Esophagus squamous epithelium (tissue), 4 donors: ENCODE measurements at regions not wholly inside any gene's neighbourhood (a gene's known extent, or its start where the extent isn't known, plus 50 kb on each side); places are given as distances from the start of the nearest gene placed in this dataset.

ENCODE experiments used
- POLR2A ChIP-seq, 4 donors: fragments of 450-650 bp; IDR thresholded peaks; one replicate each; pipeline ENCODE4 v1.6.1; 2017; ENCODE audit warnings: antibody characterized with exemption in 4 of 4, mild to moderate bottlenecking in 4 of 4, moderate library complexity in 3 of 4
- TF ChIP-seq, protein P1 (sequence below), 6 experiments: fragments of 450-650 bp in 4 of 6; fragments of 200-600 bp in 2 of 6; sonication (generic) in 2 of 6; IDR thresholded peaks; one replicate each; pipeline ENCODE4 v1.5.1; 2016 to 2019; ENCODE audit warnings: antibody characterized with exemption in 6 of 6, mild to moderate bottlenecking in 4 of 6, moderate library complexity in 4 of 6

DNA sequence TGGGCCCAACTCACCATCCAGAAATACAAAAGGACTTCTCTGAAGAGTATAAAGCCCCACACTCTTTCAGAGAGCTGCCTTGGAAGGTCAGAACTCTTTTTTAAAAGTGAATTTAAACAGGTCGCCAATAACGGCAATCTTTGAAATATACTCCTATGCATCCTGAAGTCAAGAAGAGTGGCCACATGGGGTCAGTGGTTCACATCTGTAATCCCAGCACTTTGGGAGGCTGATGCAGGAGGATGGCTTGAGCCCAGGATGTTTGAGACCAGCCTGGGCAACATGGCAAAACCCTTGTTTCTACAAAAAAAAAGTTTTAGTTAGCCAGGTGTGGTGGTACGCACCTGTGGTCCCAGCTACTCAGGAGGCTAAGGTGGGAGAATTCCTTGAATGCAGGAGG is 68.1 kb upstream of the FZD7 start:
- TF ChIP-seq, protein P1, sequence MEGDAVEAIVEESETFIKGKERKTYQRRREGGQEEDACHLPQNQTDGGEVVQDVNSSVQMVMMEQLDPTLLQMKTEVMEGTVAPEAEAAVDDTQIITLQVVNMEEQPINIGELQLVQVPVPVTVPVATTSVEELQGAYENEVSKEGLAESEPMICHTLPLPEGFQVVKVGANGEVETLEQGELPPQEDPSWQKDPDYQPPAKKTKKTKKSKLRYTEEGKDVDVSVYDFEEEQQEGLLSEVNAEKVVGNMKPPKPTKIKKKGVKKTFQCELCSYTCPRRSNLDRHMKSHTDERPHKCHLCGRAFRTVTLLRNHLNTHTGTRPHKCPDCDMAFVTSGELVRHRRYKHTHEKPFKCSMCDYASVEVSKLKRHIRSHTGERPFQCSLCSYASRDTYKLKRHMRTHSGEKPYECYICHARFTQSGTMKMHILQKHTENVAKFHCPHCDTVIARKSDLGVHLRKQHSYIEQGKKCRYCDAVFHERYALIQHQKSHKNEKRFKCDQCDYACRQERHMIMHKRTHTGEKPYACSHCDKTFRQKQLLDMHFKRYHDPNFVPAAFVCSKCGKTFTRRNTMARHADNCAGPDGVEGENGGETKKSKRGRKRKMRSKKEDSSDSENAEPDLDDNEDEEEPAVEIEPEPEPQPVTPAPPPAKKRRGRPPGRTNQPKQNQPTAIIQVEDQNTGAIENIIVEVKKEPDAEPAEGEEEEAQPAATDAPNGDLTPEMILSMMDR (IDR thresholded peaks at IDR 0.05) = no peak
- no peak for TF ChIP-seq POLR2A (IDR thresholded peaks at IDR 0.05)
